ENCODE measurements at regions not wholly inside any gene's neighbourhood (a gene's known extent, or its start where the extent isn't known, plus 50 kb on each side); places are given as distances from the start of the nearest gene placed in this dataset.

DNA sequence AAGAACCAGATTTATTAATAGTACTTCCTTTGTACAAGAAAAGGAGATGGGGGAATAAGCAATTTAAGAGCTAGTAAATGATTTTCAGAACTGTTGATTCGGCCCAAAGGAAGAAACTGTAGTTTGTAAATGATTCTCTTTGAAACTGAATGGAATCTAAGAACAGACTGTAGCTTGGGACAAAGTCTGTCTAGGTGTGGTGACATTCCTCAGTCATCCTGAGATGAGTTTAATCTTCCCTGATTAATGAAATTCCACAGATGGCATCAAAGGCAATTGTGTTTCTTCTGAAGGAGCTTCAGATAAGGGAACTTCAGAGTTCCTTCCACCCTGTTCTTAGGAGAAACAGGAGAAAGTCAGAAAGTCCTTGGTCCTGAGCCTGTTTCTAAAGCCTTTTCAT lies 2095.9 kb downstream of the LRRC4C start:
- no peaks in the 10 kb centered on the region for H3K79me2 ChIP-seq (ENCODE audit: insufficient read depth, low read length)
- no peak for DNase-seq (ENCODE audit: low read depth)
- no peak overlapping the region for H3K9ac ChIP-seq (ENCODE audit: low read length)
- no peaks in the 10 kb centered on the region for H3K27me3 Mint-ChIP-seq (ENCODE audit: low read depth, unreplicated experiment)
- TF ChIP-seq, protein P1, sequence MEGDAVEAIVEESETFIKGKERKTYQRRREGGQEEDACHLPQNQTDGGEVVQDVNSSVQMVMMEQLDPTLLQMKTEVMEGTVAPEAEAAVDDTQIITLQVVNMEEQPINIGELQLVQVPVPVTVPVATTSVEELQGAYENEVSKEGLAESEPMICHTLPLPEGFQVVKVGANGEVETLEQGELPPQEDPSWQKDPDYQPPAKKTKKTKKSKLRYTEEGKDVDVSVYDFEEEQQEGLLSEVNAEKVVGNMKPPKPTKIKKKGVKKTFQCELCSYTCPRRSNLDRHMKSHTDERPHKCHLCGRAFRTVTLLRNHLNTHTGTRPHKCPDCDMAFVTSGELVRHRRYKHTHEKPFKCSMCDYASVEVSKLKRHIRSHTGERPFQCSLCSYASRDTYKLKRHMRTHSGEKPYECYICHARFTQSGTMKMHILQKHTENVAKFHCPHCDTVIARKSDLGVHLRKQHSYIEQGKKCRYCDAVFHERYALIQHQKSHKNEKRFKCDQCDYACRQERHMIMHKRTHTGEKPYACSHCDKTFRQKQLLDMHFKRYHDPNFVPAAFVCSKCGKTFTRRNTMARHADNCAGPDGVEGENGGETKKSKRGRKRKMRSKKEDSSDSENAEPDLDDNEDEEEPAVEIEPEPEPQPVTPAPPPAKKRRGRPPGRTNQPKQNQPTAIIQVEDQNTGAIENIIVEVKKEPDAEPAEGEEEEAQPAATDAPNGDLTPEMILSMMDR (IDR thresholded peaks at IDR 0.05; ENCODE audit: insufficient read depth, low read depth, low read length), result no peak
- TF ChIP-seq EZH2 (IDR thresholded peaks at IDR 0.05; ENCODE audit: insufficient read depth, low read length), result no peak
- no peaks in the 10 kb centered on the region for H3K36me3 Mint-ChIP-seq (ENCODE audit: low read depth, unreplicated experiment)
- H3K9me3 ChIP-seq (ENCODE audit: insufficient read depth, low read depth, low read length), result peaks cover 2% of the 10 kb centered on the region
- H3K4me1 Mint-ChIP-seq (ENCODE audit: low read depth, unreplicated experiment), result peaks cover 6% of the 10 kb centered on the region
- FAIRE-seq, result no peak
- H3K36me3 ChIP-seq (ENCODE audit: insufficient read depth, low read length), result no peaks in the 10 kb centered on the region
- H3K4me1 ChIP-seq (ENCODE audit: insufficient read depth, low read length), result no peaks in the 10 kb centered on the region
- H3K4me3 Mint-ChIP-seq (ENCODE audit: unreplicated experiment), result no peak overlapping the region
- H3K27ac ChIP-seq (ENCODE audit: low read depth, low read length), result no peak overlapping the region
- H3K9me3 Mint-ChIP-seq (ENCODE audit: unreplicated experiment), result no peaks in the 10 kb centered on the region
- no peak overlapping the region for H2AFZ ChIP-seq (ENCODE audit: low read depth, low read length)
- H3K27ac Mint-ChIP-seq (ENCODE audit: unreplicated experiment), result no peak overlapping the region
- no peak overlapping the region for H3K4me3 ChIP-seq (ENCODE audit: insufficient read depth, low read depth, low read length)
- H3K4me2 ChIP-seq (ENCODE audit: low read length), result no peak overlapping the region
- H3K27me3 ChIP-seq (ENCODE audit: insufficient read depth, low read length), result no peaks in the 10 kb centered on the region
- no peaks in the 10 kb centered on the region for H4K20me1 ChIP-seq (ENCODE audit: insufficient read depth, low read length)

DNA sequence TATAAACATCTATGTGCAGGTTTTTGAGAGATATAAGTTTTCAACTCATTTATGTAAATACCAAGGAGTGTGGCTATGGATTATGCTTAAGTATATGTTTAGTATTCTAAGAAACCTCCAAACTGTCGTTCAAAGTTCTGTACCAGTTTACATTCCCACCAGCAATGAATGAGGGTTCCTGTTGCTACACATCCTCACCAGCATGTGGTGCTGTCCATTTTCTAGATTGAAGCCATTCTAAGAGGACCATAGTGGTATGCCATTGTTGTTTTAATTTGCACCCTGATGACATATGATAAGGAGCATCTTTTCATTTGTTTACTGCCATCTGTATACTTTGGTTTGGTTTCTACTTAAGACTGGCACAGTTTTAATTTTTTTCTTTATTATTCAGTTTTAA lies 2097.9 kb downstream of the LRRC4C start:
- no peak for TF ChIP-seq EZH2 (IDR thresholded peaks at IDR 0.05; ENCODE audit: insufficient read depth, low read length)
- TF ChIP-seq, protein P1 (IDR thresholded peaks at IDR 0.05; ENCODE audit: insufficient read depth, low read depth, low read length), result no peak
- H3K4me1 ChIP-seq (ENCODE audit: insufficient read depth, low read length), result no peaks in the 10 kb centered on the region
- no peak overlapping the region for H2AFZ ChIP-seq (ENCODE audit: low read depth, low read length)
- Mint-ChIP-seq H3K36me3 (ENCODE audit: low read depth, unreplicated experiment) (no peaks in the 10 kb centered on the region), H3K4me1 (ENCODE audit: low read depth, unreplicated experiment) (peaks cover 6% of the 10 kb centered on the region), H3K27me3 (ENCODE audit: low read depth, unreplicated experiment) (no peaks in the 10 kb centered on the region), H3K4me3 (ENCODE audit: unreplicated experiment) (no peak overlapping the region), H3K9me3 (ENCODE audit: unreplicated experiment) (no peaks in the 10 kb centered on the region), H3K27ac (ENCODE audit: unreplicated experiment) (no peak overlapping the region)
- H3K27ac ChIP-seq (ENCODE audit: low read depth, low read length), result no peak overlapping the region
- H3K4me2 ChIP-seq (ENCODE audit: low read length), result no peak overlapping the region
- H4K20me1 ChIP-seq (ENCODE audit: insufficient read depth, low read length), result no peaks in the 10 kb centered on the region
- H3K79me2 ChIP-seq (ENCODE audit: insufficient read depth, low read length), result no peaks in the 10 kb centered on the region
- no peak overlapping the region for H3K9ac ChIP-seq (ENCODE audit: low read length)
- no peak for DNase-seq (ENCODE audit: low read depth)
- H3K9me3 ChIP-seq (ENCODE audit: insufficient read depth, low read depth, low read length), result peaks cover 2% of the 10 kb centered on the region
- H3K36me3 ChIP-seq (ENCODE audit: insufficient read depth, low read length), result no peaks in the 10 kb centered on the region
- no peak for FAIRE-seq
- H3K4me3 ChIP-seq (ENCODE audit: insufficient read depth, low read depth, low read length), result no peak overlapping the region
- no peaks in the 10 kb centered on the region for H3K27me3 ChIP-seq (ENCODE audit: insufficient read depth, low read length)

DNA sequence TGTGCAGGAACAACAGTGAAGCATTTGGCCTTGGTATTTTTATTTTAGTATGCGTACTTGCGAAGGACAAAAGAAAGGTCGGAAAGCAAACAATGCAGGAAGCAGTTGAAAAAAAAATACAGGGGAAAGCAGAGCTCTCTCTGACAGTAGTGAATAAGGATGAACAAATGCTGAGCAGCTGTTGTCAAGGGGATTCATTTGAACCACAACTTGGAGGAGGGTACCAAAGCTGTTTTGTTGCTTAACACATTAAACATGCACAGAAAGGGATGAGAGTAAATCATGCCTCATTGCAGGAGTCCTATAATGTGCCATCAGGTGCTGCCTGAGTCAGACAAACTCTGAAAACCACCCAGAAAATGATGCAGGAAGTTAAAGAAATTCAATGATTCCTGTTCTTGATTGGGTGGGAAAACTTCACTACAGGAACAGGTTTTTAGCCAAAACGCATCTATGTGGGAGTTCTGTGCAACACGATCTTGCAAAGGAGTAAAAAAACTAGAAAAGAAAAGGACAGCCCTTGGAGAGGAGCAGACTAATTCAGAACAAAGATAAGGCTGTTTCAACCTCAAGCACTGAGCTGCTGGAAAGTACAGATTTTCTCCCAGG lies 2113.5 kb downstream of the LRRC4C start:
- H3K9me3 Mint-ChIP-seq (ENCODE audit: unreplicated experiment), result no peaks in the 10 kb centered on the region
- peaks cover 1% of the 10 kb centered on the region for H3K27me3 Mint-ChIP-seq (ENCODE audit: low read depth, unreplicated experiment)
- Histone ChIP-seq H3K9me3 (ENCODE audit: insufficient read depth, low read depth, low read length) (no peaks in the 10 kb centered on the region), H4K20me1 (ENCODE audit: insufficient read depth, low read length) (no peaks in the 10 kb centered on the region), H3K36me3 (ENCODE audit: insufficient read depth, low read length) (no peaks in the 10 kb centered on the region), H3K4me2 (ENCODE audit: low read length) (no peak overlapping the region), H3K79me2 (ENCODE audit: insufficient read depth, low read length) (no peaks in the 10 kb centered on the region), H2AFZ (ENCODE audit: low read depth, low read length) (no peak overlapping the region), H3K4me1 (ENCODE audit: insufficient read depth, low read length) (no peaks in the 10 kb centered on the region), H3K27me3 (ENCODE audit: insufficient read depth, low read length) (no peaks in the 10 kb centered on the region), H3K4me3 (ENCODE audit: insufficient read depth, low read depth, low read length) (no peak overlapping the region), H3K9ac (ENCODE audit: low read length) (no peak overlapping the region), H3K27ac (ENCODE audit: low read depth, low read length) (no peak overlapping the region)
- no peaks in the 10 kb centered on the region for H3K36me3 Mint-ChIP-seq (ENCODE audit: low read depth, unreplicated experiment)
- DNase-seq (ENCODE audit: low read depth), result no peak
- no peak overlapping the region for H3K4me3 Mint-ChIP-seq (ENCODE audit: unreplicated experiment)
- H3K27ac Mint-ChIP-seq (ENCODE audit: unreplicated experiment), result no peak overlapping the region
- no peaks in the 10 kb centered on the region for H3K4me1 Mint-ChIP-seq (ENCODE audit: low read depth, unreplicated experiment)
- no peak for FAIRE-seq
- TF ChIP-seq, protein P1 (IDR thresholded peaks at IDR 0.05; ENCODE audit: insufficient read depth, low read depth, low read length), result no peak
- no peak for TF ChIP-seq EZH2 (IDR thresholded peaks at IDR 0.05; ENCODE audit: insufficient read depth, low read length)
